Hematopoietic multipotent progenitor cell treated with erythropoietin and hydrocortisone succinate and interleukin-3 and kit ligand, for 4 days (in vitro differentiated cells): ENCODE measurements at regions not wholly inside any gene's neighbourhood (a gene's known extent, or its start where the extent isn't known, plus 50 kb on each side); places are given as distances from the start of the nearest gene placed in this dataset.
"Not testable (repeated sequence)": the region's sequence is repeated elsewhere in the genome, so short reads cannot be mapped to it uniquely, and the experiment has no call there.

ENCODE experiments used
- DNase-seq: peaks from one replicate; pipeline ENCODE4 v3.0.0-alpha.2; 2015

- no peak for DNase-seq
These were observed 123.8 kb upstream of the LIFR start for GRCh38 chr5:38680094-38680825.

- no peak for DNase-seq
These were observed 124.7 kb upstream of the LIFR start for GRCh38 chr5:38681029-38681706.

- DNase-seq, result no peak
These were observed 125.5 kb upstream of the LIFR start for GRCh38 chr5:38681966-38682365.

GRCh38 chr5:38686658-38687057, 130.2 kb upstream of the LIFR start:
- no peak for DNase-seq

GRCh38 chr5:38692346-38692745, 135.9 kb upstream of the LIFR start:
- no peak for DNase-seq

- no peak for DNase-seq
These were observed 136.5 kb upstream of the LIFR start for GRCh38 chr5:38692781-38693527.

GRCh38 chr5:38695021-38695958, 138.8 kb upstream of the LIFR start:
- no peak for DNase-seq

GRCh38 chr5:38697013-38697412, 140.6 kb upstream of the LIFR start:
- DNase-seq, result no peak

GRCh38 chr5:38705529-38705928, 140.3 kb upstream of the OSMR start:
- DNase-seq, result not testable (repeated sequence)

- no peak for DNase-seq
These were observed 139.4 kb upstream of the OSMR start for GRCh38 chr5:38706376-38706775.

GRCh38 chr5:38707352-38708210, 138.2 kb upstream of the OSMR start:
- DNase-seq, result peak; percentile 6

- DNase-seq, result no peak
These were observed 136.0 kb upstream of the OSMR start for GRCh38 chr5:38709678-38710306.

GRCh38 chr5:38710627-38711026, 135.2 kb upstream of the OSMR start:
- DNase-seq, result no peak

- no peak for DNase-seq
These were observed 133.4 kb upstream of the OSMR start for GRCh38 chr5:38712391-38712790.

GRCh38 chr5:38714240-38714639, 131.6 kb upstream of the OSMR start:
- DNase-seq, result no peak

- no peak for DNase-seq
These were observed 131.0 kb upstream of the OSMR start for GRCh38 chr5:38714703-38715355.

GRCh38 chr5:38715696-38716095, 130.1 kb upstream of the OSMR start:
- no peak for DNase-seq

- no peak for DNase-seq
These were observed 129.3 kb upstream of the OSMR start for GRCh38 chr5:38716516-38716915.

GRCh38 chr5:38718771-38719391, 126.9 kb upstream of the OSMR start:
- DNase-seq, result no peak

- DNase-seq, result no peak
These were observed 126.4 kb upstream of the OSMR start for GRCh38 chr5:38719403-38719802.
